GM19467 (cell line): ENCODE measurements at regions not wholly inside any gene's neighbourhood (a gene's known extent, or its start where the extent isn't known, plus 50 kb on each side); places are given as distances from the start of the nearest gene placed in this dataset.

Experiments
- ATAC-seq: cut with Tn5 transposase; IDR thresholded peaks from one replicate; pipeline ENCODE4 v1.9.1; 2021; ENCODE audit warnings: mild to moderate bottlenecking, moderate library complexity; ENCODE audit not compliant: unreplicated experiment

GRCh38 chr1:113255720-113256347, 134.5 kb upstream of the MAGI3 start:
- no peak for ATAC-seq

GRCh38 chr1:113256348-113256729, 134.0 kb upstream of the MAGI3 start:
- ATAC-seq, result no peak

- ATAC-seq, result no peak
Measured at GRCh38 chr1:113259988-113260387, 130.3 kb upstream of the MAGI3 start.

- ATAC-seq, result no peak
Measured at GRCh38 chr1:113265196-113265595, 125.1 kb upstream of the MAGI3 start.

GRCh38 chr1:113266788-113267187, 123.5 kb upstream of the MAGI3 start:
- ATAC-seq, result no peak

GRCh38 chr1:113269168-113269963, 120.9 kb upstream of the MAGI3 start:
- ATAC-seq, result no peak

- no peak for ATAC-seq
Measured at GRCh38 chr1:113271039-113271438, 119.3 kb upstream of the MAGI3 start.

- no peak for ATAC-seq
Measured at GRCh38 chr1:113275083-113275482, 115.2 kb upstream of the MAGI3 start.

- no peak for ATAC-seq
Measured at GRCh38 chr1:113275691-113276090, 114.6 kb upstream of the MAGI3 start.

GRCh38 chr1:113276507-113276906, 113.8 kb upstream of the MAGI3 start:
- no peak for ATAC-seq

GRCh38 chr1:113278371-113278770, 111.9 kb upstream of the MAGI3 start:
- no peak for ATAC-seq

GRCh38 chr1:113278777-113279176, 111.5 kb upstream of the MAGI3 start:
- ATAC-seq, result no peak

- ATAC-seq, result no peak
Measured at GRCh38 chr1:113279776-113280391, 110.4 kb upstream of the MAGI3 start.

GRCh38 chr1:113280581-113280980, 109.7 kb upstream of the MAGI3 start:
- ATAC-seq, result no peak

- no peak for ATAC-seq
Measured at GRCh38 chr1:113281550-113281949, 108.8 kb upstream of the MAGI3 start.

GRCh38 chr1:113282008-113282892, 108.1 kb upstream of the MAGI3 start:
- ATAC-seq, result no peak

- ATAC-seq, result no peak
Measured at GRCh38 chr1:113282893-113283285, 107.4 kb upstream of the MAGI3 start.

GRCh38 chr1:113283914-113284313, 106.4 kb upstream of the MAGI3 start:
- ATAC-seq, result no peak

GRCh38 chr1:113286156-113286555, 104.2 kb upstream of the MAGI3 start:
- ATAC-seq, result no peak

- no peak for ATAC-seq
Measured at GRCh38 chr1:113291777-113292602, 98.3 kb upstream of the MAGI3 start.
